ENCODE measurements at regions not wholly inside any gene's neighbourhood (a gene's known extent, or its start where the extent isn't known, plus 50 kb on each side); places are given as distances from the start of the nearest gene placed in this dataset.

DNA sequence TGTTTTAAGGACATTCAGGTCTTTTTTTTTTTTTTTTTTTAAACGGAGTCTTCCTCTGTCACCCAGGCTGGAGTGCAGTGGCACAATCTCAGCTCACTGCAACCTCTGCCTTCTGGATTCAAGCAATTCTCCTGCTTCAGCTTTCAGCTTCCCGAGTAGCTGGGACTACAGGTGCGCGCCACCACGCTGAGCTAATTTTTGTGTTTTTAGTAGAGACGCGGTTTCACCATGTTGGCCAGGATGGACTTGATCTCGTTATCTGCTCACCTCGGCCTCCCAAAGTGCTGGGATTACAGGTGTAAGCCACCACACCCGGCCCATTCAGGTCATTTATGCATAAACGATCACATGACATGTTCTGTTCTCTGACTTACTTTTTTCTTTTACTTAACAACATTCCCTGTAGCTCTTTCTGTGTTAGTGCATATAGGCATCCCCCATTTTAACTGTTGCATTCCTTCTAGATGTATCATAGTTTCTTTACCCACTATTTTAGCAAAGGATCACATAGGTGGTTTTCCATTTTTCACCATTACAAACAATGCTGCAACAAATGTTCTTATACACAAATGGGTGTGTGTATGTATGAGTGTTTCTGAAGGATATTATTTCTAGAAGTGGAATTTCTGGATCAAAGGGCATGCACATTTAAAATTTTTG, 74.2 kb downstream of the ARF6 start:
- TF ChIP-seq, protein P1, sequence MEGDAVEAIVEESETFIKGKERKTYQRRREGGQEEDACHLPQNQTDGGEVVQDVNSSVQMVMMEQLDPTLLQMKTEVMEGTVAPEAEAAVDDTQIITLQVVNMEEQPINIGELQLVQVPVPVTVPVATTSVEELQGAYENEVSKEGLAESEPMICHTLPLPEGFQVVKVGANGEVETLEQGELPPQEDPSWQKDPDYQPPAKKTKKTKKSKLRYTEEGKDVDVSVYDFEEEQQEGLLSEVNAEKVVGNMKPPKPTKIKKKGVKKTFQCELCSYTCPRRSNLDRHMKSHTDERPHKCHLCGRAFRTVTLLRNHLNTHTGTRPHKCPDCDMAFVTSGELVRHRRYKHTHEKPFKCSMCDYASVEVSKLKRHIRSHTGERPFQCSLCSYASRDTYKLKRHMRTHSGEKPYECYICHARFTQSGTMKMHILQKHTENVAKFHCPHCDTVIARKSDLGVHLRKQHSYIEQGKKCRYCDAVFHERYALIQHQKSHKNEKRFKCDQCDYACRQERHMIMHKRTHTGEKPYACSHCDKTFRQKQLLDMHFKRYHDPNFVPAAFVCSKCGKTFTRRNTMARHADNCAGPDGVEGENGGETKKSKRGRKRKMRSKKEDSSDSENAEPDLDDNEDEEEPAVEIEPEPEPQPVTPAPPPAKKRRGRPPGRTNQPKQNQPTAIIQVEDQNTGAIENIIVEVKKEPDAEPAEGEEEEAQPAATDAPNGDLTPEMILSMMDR (IDR thresholded peaks at IDR 0.05), result no peak
- no peak for TF ChIP-seq POLR2AphosphoS5 (IDR thresholded peaks at IDR 0.05; ENCODE audit: low read depth, low read length)

All from Panc1 (cell line).